Hepatocyte (in vitro differentiated cells): ENCODE measurements at regions not wholly inside any gene's neighbourhood (a gene's known extent, or its start where the extent isn't known, plus 50 kb on each side); places are given as distances from the start of the nearest gene placed in this dataset.

ENCODE experiments used
- CTCF ChIP-seq: fragments of 200-600 bp; sonication (generic); IDR thresholded peaks from 2 replicates; pipeline ENCODE4 v1.5.1; 2016; ENCODE audit warnings: antibody characterized with exemption, mild to moderate bottlenecking; ENCODE audit not compliant: poor library complexity
- EZH2phosphoT487 ChIP-seq: fragments of 200-600 bp; sonication (generic); IDR thresholded peaks from one replicate; pipeline ENCODE4 v1.6.1; 2018; ENCODE audit warnings: antibody characterized with exemption, mild to moderate bottlenecking, low read depth, moderate library complexity; ENCODE audit not compliant: unreplicated experiment, severe bottlenecking

- TF ChIP-seq EZH2phosphoT487 (no peak), CTCF (no peak)
These were observed 178.3 kb upstream of the SYT6 start for GRCh38 chr1:114331936-114332335.
